HG03432 (cell line): ENCODE measurements at regions not wholly inside any gene's neighbourhood (a gene's known extent, or its start where the extent isn't known, plus 50 kb on each side); places are given as distances from the start of the nearest gene placed in this dataset.
A peak's percentile ranks its signal among the peaks of the same experiment; 100 is the strongest.

ENCODE experiments used
- ATAC-seq: cut with Tn5 transposase; IDR thresholded peaks from one replicate; pipeline ENCODE4 v1.9.1; 2021; ENCODE audit warnings: mild to moderate bottlenecking, moderate library complexity; ENCODE audit not compliant: unreplicated experiment

DNA sequence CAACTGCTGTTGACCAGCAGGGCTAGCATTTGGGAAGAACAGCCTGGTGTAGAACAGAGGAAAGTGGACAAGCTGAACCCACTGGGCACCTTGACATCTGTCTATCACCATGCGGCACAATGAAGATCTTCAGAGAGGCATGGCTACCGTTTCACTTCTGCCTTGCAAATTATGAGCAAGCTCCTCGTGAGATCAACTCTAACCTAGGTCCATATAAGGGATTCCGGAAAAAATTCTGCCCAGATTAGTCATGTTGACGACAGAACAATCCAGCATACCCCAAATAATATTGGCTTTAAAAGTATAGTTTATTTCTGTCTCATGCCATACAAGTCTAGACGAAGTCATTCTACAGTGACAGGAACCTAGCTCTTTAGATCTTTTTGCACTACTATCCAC, 91.6 kb upstream of the ATF7IP start:
- peak; percentile 41 for ATAC-seq

DNA sequence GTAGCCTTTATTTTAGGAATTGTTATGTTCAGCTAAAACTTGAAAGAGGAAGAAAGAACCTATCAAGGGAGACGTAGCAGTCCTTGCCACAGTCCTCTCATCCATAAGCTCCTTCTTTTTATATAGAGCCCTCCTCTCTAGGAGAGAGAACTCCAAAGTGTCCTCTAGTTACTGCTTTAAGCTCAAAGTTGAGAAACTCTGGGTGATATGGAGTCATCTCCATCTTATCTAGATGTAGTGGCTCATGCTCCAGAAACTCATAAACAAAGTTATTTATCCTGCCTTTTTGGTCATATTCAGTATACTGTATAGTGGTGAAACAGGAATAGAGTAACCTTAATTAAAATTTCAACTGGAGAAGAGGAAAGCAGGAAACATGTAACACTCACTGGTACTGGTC, 90.4 kb upstream of the ATF7IP start:
- ATAC-seq: no peak

GRCh38 chr12:14275886-14276285, 89.6 kb upstream of the ATF7IP start:
- no peak for ATAC-seq

- peak; percentile 38 for ATAC-seq
These were observed 87.1 kb upstream of the ATF7IP start for GRCh38 chr12:14278294-14278953.

DNA sequence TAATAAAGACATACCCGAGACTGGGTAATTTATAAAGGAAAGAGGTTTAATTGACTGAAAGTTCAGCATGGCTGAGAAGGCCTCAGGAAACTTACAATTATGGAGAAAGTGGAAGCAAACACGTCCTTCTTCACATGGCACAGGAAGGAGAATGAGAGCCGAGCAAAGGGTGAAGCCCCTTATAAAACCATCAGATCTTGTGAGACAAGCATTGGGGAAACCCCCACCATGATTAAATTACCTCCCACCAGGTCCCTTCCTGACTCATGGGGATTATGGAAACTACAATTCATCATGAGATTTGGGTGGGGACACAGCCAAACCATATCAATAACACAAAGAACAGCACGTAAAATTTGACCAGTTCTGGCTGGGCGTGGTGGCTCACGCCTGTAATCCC, 85.6 kb upstream of the ATF7IP start:
- ATAC-seq: no peak

GRCh38 chr12:14280921-14281320, 84.6 kb upstream of the ATF7IP start:
- peak; percentile 44 for ATAC-seq

DNA sequence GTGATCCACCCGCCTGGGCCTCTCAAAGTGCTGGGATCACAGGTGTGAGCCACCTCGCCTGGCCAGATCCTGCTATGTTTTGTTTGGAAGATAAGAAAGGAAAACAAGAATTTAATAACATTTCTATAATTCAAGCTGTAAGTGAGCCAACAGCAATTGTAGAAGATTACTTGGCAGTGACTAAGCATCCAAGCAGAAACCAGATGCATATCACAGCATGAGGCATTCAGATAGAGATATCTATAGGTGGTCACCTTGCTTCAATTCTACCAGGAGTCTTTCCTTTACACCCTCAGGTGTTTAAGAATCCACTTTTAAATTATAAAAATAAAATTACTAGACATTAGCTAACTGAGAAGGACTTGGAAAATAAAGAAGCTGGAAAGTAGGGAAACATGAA, 83.9 kb upstream of the ATF7IP start:
- no peak for ATAC-seq

DNA sequence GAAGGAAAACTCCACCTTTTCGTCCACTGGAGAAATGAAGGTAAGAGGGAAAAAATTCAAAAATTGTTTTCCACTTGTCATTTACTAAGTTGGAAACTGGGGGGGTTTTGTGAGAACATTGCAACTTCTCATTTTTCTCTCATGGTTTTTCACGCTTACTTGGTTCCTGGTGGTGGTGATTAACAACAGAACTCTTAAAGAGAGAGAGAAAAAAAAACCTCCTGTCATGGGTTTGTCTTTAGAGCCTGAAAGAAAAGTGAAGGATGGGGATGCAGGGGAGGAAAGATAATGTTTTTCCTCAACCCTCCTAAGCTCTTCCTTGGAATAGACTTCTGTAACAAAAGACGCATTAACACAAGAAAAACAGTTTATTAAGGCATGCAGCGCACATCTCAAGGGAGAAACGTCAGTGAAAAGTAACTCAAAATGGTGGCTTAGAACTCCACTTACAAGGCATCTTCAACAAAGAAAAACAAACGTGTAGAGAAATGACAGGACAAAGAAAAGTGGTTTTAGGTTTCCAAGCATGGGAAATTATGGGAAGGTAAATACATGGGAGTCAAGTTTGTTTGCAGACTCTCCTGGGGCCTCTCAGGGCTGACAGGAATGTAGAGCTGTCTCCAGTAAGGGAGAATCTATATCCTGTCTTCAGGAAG, 81.9 kb upstream of the ATF7IP start:
- ATAC-seq: peak; percentile 51

DNA sequence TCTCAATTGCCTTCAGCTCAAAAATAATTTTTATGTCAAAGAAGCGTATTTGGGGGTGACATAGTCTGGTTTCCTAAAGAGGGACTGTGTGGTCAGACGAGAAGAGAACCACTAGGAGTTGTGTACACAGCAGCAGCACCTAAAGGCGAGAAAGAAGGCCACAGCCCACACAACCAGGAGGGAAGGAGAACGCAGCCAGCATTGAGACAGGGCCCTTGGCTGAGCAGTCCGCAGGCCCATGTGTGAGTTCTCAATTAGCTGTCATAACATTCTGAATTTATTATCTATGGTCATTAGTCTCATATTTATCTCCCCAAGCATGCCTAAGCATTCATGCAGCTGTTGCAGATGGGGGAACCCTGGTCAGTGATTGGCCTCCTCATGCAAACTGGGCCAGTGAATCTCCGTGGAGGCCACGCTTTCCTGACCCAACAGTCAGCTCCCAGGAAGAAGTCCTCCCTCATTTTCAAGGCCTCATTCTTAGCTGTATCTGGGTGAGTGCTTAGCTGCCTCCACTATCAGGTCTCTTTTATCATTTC, 81.2 kb upstream of the ATF7IP start:
- peak; percentile 65 for ATAC-seq

- ATAC-seq: no peak
These were observed 75.9 kb upstream of the ATF7IP start for GRCh38 chr12:14289601-14290000.

- no peak for ATAC-seq
These were observed 74.5 kb upstream of the ATF7IP start for GRCh38 chr12:14290951-14291350.

DNA sequence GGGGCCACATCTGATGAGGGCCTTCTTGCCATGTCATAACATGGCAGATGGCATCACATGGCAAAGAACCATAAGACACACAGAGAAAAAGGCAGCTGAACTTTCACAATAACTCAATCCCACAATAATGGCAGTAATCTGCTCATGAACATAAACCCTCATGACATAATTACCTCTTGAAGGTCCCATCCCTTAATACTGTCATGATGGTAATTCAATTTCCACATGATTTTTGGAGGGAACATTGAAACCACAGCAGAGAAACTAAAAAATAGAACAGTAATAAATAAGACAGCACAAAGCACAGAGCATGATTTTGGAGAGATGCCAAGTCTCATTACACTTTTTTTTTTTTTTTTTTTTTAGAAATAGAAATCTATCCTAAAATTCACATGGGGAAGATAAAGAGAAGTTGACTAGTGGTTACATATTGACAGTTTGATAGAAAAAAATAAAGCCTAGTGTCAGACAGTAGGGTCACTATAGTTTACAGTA, 61.8 kb upstream of the ATF7IP start:
- ATAC-seq: no peak

- no peak for ATAC-seq
These were observed 58.5 kb upstream of the ATF7IP start for GRCh38 chr12:14307004-14307403.

DNA sequence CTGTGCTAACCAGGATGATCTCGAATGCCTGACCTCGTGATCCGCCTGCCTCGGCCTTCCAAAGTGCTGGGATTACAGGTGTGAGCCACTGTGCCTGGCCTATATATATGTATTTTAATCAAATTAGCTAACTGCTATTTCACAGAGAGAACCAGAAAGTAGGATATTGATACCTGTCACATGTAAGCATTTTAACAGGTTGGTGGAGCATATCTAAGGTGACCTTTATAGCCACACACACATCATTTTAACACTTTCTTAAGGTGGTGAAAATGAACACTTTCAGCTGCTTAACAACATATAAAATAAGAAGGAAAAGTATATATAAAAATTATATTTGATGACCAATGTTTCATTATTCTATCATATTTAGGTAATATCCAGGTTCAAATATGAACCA, 57.0 kb upstream of the ATF7IP start:
- ATAC-seq: no peak

- ATAC-seq: no peak
These were observed 54.6 kb upstream of the ATF7IP start for GRCh38 chr12:14310866-14311265.

DNA sequence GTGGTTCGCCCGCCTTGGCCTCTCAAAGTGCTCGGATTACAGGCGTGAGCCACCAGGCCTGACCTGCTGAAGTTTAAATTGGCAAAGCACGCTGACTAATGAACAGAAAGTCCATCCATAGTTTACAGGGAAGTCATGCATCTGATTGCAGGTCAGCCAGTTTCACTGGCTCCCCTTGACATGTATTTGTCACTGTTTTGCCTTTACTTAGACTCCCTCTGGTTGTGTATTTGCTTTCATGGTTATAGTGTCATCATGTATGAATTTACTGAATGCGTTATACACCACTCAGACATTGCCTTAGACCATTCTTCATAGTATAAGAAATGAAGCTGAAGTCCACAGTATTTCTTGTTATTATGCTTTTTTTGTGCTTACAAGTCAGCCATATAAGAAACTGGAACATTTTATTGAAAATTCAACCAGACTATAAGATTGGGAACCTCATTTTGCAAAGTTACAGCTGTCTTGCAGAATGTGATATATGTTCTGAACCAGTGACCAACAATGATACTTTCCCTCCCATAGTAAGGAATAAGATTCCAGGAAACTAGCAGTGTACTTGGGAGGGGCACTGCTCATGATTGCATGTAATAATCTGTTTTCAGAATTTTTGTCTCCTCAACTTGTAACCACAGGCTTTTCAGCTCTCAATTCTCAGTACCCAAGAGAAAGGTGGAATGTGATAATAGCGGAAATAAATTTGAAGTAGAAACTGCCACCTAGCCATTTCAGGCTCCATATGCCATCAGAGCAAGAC, 51.9 kb upstream of the ATF7IP start:
- no peak for ATAC-seq

DNA sequence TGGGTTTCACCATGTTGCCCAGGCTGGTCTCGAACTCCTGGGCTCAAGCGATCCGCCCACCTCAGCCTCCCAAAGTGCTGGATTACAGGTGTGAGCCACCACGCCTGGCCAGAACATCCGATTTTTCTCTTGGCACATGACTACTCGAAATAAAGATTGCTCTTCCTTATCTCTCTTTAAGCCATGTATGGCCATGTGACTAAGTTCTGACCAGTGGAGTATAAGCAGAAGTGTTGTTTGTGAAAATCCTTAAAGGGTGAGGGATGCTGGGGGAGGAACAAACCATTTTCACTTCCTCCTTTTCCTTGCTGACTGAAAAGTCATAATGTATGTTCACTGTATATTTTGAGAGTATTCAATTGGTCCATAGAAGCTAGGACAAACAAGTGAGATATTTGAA, 50.7 kb upstream of the ATF7IP start:
- no peak for ATAC-seq

DNA sequence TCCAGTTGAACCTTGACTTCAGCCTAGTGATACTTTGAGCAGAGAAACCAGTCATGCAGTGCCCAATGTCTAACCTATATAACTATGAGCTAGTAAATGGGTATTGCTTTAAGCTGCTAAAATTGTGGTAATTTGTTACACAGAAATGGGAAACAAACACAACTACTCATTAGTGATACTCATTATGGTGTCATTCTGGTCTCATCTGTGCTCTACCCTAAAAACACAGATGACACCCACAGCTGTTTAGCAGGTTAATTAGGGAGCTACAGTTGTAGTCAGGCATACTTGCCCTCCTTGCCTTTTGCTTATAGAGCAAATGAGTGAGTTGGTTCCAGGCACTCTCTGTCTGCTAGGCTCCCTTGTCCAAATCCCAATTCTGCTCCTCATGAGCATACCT, 50.0 kb upstream of the ATF7IP start:
- ATAC-seq: no peak
